Activated CD4-positive, alpha-beta T cell treated with anti-CD3 and anti-CD28 coated beads for 36 hours (primary cell): ENCODE measurements at regions not wholly inside any gene's neighbourhood (a gene's known extent, or its start where the extent isn't known, plus 50 kb on each side); places are given as distances from the start of the nearest gene placed in this dataset.
"Not testable (repeated sequence)": the region's sequence is repeated elsewhere in the genome, so short reads cannot be mapped to it uniquely, and the experiment has no call there.

Experiments
- ATAC-seq: fragments of 200-7000 bp; cut with Tn5 transposase; one replicate; pipeline ENCODE4 v1.10.0; 2021; ENCODE audit warnings: mild to moderate bottlenecking, moderate library complexity
- CTCF ChIA-PET: fragments of 350-600 bp; sonication (Branson Sonifier 250); formaldehyde crosslinking; loops from one replicate; lab custom pipeline; 2021; ENCODE audit warnings: antibody characterized with exemption; lab: Charles Lee
- POLR2A ChIA-PET: fragments of 350-600 bp; sonication (Branson Sonifier 250); formaldehyde crosslinking; loops from one replicate; lab custom pipeline; 2021; ENCODE audit warnings: antibody characterized with exemption, inconsistent platforms; lab: Charles Lee
- DNase-seq: peaks from one replicate; pipeline ENCODE4 v3.0.0-alpha.2; 2020
- H3K27ac Mint-ChIP-seq: one replicate; pipeline ENCODE4 v1.8.0; 2021; ENCODE audit warnings: mixed read lengths
- H3K27me3 Mint-ChIP-seq: one replicate; pipeline ENCODE4 v1.8.0; 2021; ENCODE audit warnings: mixed read lengths
- H3K36me3 Mint-ChIP-seq: one replicate; pipeline ENCODE4 v1.8.0; 2021; ENCODE audit warnings: low read depth, mixed read lengths
- H3K4me1 Mint-ChIP-seq: one replicate; pipeline ENCODE4 v1.8.0; 2021; ENCODE audit warnings: mixed read lengths
- H3K4me3 Mint-ChIP-seq: one replicate; pipeline ENCODE4 v1.8.0; 2021; ENCODE audit warnings: mild to moderate bottlenecking, moderate library complexity, mixed read lengths
- H3K9me3 Mint-ChIP-seq: one replicate; pipeline ENCODE4 v1.8.0; 2021; ENCODE audit warnings: low read depth, mixed read lengths
- intact Hi-C, 2 experiments: fragments of 100-400 bp; cut with DNase I in 1 of 2; cut with micrococcal nuclease in 1 of 2; formaldehyde crosslinking; loops; one replicate each; pipeline versions ENCODE4 v1.14.2 to v1.15.1; 2022 to 2024; cut with DNase I, micrococcal nuclease

DNA sequence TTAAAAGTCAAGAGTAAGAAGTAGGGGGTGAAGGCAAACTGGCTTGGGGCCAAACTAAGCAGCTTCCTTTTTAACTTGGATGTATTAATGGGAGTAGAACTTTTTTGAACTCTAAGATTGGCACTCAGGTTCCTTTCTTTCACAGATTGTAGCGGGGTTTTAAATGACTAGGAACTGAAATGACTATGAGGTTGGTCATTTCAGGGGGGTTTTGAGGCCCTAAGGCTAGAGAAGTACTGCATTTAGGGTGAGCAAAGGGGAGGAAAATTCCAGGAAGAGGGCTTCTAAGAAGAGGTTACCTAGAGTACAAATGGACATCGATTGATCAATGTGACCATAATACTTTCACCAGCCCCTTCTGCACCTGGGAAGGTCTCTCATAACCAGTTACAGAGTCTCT lies 381.8 kb downstream of the MLLT3 start:
- Mint-ChIP-seq H3K4me1 (peaks cover 44% of the 10 kb centered on the region), H3K27me3 (peaks cover 19% of the 10 kb centered on the region), H3K9me3 (no peaks in the 10 kb centered on the region), H3K4me3 (no peak overlapping the region), H3K36me3 (no peaks in the 10 kb centered on the region), H3K27ac (no peak overlapping the region)
- DNase-seq (no peak), ATAC-seq (no peak)
- POLR2A ChIA-PET, result no interaction called here
- CTCF ChIA-PET, result interaction anchor here (0.8 kb wide), 1 partner anchor 167 kb away, joined by 3 read pairs; no protein-coding TSS in a partner anchor
- intact Hi-C loops, result loop anchor here in 1 of 2 experiments (5.0 to 10.0 kb wide), 4 partner anchors 46 to 382 kb away; partner anchors contain the start of gene MLLT3

DNA sequence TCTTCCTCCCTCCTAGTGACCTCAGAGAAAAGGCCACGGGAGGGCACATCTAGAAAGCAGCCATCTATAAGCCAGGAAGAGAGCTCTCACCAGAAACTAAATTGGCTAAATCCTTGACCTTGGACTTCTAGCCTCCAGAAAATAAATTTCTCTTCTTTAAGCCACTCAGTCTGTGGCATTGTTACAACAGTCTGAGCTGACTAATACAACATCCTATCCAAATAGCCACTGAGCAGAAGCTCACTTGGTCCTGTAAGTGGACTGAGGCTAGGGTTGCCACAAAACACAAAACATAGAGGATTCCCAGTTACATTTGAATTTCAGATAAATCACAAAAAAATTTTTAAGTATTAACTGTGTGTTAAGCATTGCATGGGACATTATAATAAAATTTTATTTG lies 383.4 kb downstream of the MLLT3 start:
- CTCF ChIA-PET, result interaction anchor here (0.7 kb wide), 1 partner anchor 689 kb away, joined by 4 read pairs; no protein-coding TSS in a partner anchor
- ATAC-seq (no peak), DNase-seq (no peak)
- H3K4me3 Mint-ChIP-seq, result no peak overlapping the region
- peaks cover 4% of the 10 kb centered on the region for H3K36me3 Mint-ChIP-seq
- H3K27me3 Mint-ChIP-seq, result peaks cover 13% of the 10 kb centered on the region
- POLR2A ChIA-PET, result interaction anchor here (0.6 kb wide), 1 partner anchor 21 kb away, joined by 3 read pairs; no protein-coding TSS in a partner anchor
- H3K4me1 Mint-ChIP-seq, result peaks cover 34% of the 10 kb centered on the region
- H3K9me3 Mint-ChIP-seq, result peaks cover 3% of the 10 kb centered on the region
- intact Hi-C loops, result no loop called here
- H3K27ac Mint-ChIP-seq, result no peak overlapping the region

- peaks cover 4% of the 10 kb centered on the region for H3K36me3 Mint-ChIP-seq
- H3K27ac Mint-ChIP-seq, result no peak overlapping the region
- intact Hi-C loops, result no loop called here
Measured at GRCh38 chr9:20237686-20238085, 384.6 kb downstream of the MLLT3 start.

GRCh38 chr9:20236676-20237075 lies 385.6 kb downstream of the MLLT3 start:
- Mint-ChIP-seq H3K4me1 (peaks cover 13% of the 10 kb centered on the region), H3K27ac (no peak overlapping the region), H3K9me3 (peaks cover 5% of the 10 kb centered on the region), H3K27me3 (peaks cover 9% of the 10 kb centered on the region), H3K36me3 (peaks cover 4% of the 10 kb centered on the region), H3K4me3 (no peak overlapping the region)
- no peak for ATAC-seq
- DNase-seq, result no peak
- intact Hi-C loops, result no loop called here
- CTCF ChIA-PET, result interaction anchor here (0.6 kb wide), 2 partner anchors 337 to 705 kb away, joined by 3 read pairs; no protein-coding TSS in a partner anchor
- POLR2A ChIA-PET, result no interaction called here

More at GRCh38 chr9:20237686-20238085, 384.6 kb downstream of the MLLT3 start:
- Mint-ChIP-seq H3K4me1 (peaks cover 23% of the 10 kb centered on the region), H3K9me3 (peaks cover 4% of the 10 kb centered on the region), H3K27me3 (peaks cover 13% of the 10 kb centered on the region), H3K4me3 (no peak overlapping the region)
- no peak for DNase-seq
- ATAC-seq, result no peak
- CTCF ChIA-PET, result no interaction called here
- POLR2A ChIA-PET, result no interaction called here

DNA sequence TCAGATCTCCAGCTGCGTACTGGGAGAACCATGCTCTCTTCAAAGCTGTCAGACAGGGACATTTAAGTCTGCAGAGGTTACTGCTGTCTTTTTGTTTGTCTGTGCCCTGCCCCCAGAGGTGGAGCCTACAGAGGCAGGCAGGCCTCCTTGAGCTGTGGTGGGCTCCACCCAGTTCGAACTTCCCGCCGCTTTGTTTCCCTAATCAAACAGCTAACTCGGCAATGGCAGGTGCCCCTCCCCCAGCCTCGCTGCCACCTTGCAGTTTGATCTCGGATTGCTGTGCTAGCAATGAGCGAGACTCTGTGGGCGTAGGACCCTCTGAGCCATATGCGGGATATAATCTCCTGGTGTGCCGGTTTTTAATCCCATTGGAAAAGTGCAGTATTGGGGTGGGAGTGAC lies 387.1 kb downstream of the MLLT3 start:
- CTCF ChIA-PET, H3K4me3 Mint-ChIP-seq: not testable (repeated sequence)

GRCh38 chr9:20228096-20228495 lies 394.2 kb downstream of the MLLT3 start:
- Mint-ChIP-seq H3K4me3 (no peak overlapping the region), H3K27me3 (no peaks in the 10 kb centered on the region)

More for the DNA sequence above, 387.1 kb downstream of the MLLT3 start:
- ATAC-seq, H3K27ac Mint-ChIP-seq, intact Hi-C loops, H3K36me3 Mint-ChIP-seq, H3K27me3 Mint-ChIP-seq, H3K9me3 Mint-ChIP-seq, DNase-seq, H3K4me1 Mint-ChIP-seq: not testable (repeated sequence)
- POLR2A ChIA-PET, result interaction anchor here (0.6 kb wide), 2 partner anchors 30 to 49 kb away, joined by 5 to 11 read pairs; no protein-coding TSS in a partner anchor

DNA sequence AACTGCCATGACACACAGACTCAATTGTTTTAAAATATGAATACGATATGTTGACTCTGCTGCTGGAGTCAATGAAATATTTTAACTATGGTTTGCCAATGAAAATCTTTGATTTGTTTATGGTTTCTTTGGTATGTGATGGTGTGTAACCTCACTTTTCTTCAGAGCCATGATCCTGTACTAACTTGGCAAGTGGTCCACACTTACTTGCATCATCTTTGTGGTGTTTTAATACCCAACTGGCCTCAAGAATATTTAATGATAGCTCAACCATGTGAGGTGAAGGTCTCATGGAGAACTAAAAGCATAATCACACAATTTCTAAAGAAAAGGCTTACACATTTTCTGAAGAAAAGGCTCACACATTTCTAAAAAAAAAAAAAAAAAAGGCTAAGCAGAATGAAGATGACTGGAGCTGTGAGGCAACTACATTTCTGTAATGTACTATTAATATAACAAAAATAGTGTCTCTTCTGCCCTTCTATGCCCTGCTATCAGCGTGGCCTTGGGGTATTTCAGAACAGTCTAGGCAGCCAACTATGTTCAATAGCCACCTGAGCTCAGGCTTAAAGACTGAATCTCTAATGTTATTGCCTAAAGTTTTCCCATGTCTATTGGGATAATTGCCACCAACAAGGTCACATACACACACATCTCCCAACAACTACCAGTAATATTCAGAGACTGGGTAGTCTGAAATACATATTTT lies 395.0 kb downstream of the MLLT3 start:
- H3K9me3 Mint-ChIP-seq, result no peaks in the 10 kb centered on the region
- DNase-seq (no peak), ATAC-seq (no peak)
- ChIA-PET CTCF (interaction anchor here (0.8 to 1.5 kb wide), 3 partner anchors 10 to 712 kb away, joined by 3 to 4 read pairs (median 3); no protein-coding TSS in a partner anchor), POLR2A (no interaction called here)
- no peak overlapping the region for H3K27ac Mint-ChIP-seq
- no peaks in the 10 kb centered on the region for H3K27me3 Mint-ChIP-seq
- H3K4me3 Mint-ChIP-seq, result no peak overlapping the region
- H3K36me3 Mint-ChIP-seq, result no peaks in the 10 kb centered on the region
- intact Hi-C loops, result no loop called here
- H3K4me1 Mint-ChIP-seq, result peaks cover 10% of the 10 kb centered on the region

More at GRCh38 chr9:20228096-20228495, 394.2 kb downstream of the MLLT3 start:
- ATAC-seq (no peak), DNase-seq (no peak)
- ChIA-PET CTCF (interaction anchor here (0.8 to 1.5 kb wide), 3 partner anchors 11 to 713 kb away, joined by 3 to 4 read pairs (median 3); no protein-coding TSS in a partner anchor), POLR2A (no interaction called here)
- Mint-ChIP-seq H3K9me3 (peaks cover 2% of the 10 kb centered on the region), H3K4me1 (peaks cover 10% of the 10 kb centered on the region), H3K27ac (no peak overlapping the region), H3K36me3 (no peaks in the 10 kb centered on the region)
- intact Hi-C loops, result no loop called here

GRCh38 chr9:20226345-20226744 lies 396.0 kb downstream of the MLLT3 start:
- POLR2A ChIA-PET, result no interaction called here
- Mint-ChIP-seq H3K9me3 (no peaks in the 10 kb centered on the region), H3K27ac (no peak overlapping the region), H3K27me3 (no peaks in the 10 kb centered on the region), H3K4me1 (peaks cover 10% of the 10 kb centered on the region), H3K36me3 (no peaks in the 10 kb centered on the region), H3K4me3 (no peak overlapping the region)
- CTCF ChIA-PET, result interaction anchor here (0.8 kb wide), 1 partner anchor 125 kb away, joined by 3 read pairs; no protein-coding TSS in a partner anchor
- intact Hi-C loops, result no loop called here
- DNase-seq (no peak), ATAC-seq (no peak)

DNA sequence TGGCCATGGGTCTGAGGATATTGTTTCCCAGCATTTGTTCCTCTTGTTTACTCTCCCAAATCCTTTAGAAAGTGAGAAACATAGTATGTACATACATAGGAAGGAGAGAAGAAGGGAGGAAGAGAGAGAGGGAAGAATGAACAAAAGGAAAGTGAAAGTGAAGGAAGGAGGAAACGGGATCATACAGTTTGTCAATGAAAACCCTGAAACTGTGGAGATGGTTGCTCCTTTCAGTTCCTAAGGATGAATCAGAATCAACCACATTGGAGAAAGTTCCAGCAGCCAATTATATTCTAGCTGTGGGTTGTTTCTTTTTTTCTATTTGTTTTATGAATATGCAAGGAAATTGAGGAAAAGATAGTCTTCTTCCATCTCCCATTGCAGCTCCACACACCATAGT lies 396.5 kb downstream of the MLLT3 start:
- Mint-ChIP-seq H3K4me1 (peaks cover 13% of the 10 kb centered on the region), H3K36me3 (no peaks in the 10 kb centered on the region), H3K4me3 (no peak overlapping the region), H3K27me3 (peaks cover 1% of the 10 kb centered on the region), H3K27ac (no peak overlapping the region), H3K9me3 (no peaks in the 10 kb centered on the region)
- intact Hi-C loops, result no loop called here
- no peak for DNase-seq
- ChIA-PET POLR2A (no interaction called here), CTCF (no interaction called here)
- no peak for ATAC-seq

DNA sequence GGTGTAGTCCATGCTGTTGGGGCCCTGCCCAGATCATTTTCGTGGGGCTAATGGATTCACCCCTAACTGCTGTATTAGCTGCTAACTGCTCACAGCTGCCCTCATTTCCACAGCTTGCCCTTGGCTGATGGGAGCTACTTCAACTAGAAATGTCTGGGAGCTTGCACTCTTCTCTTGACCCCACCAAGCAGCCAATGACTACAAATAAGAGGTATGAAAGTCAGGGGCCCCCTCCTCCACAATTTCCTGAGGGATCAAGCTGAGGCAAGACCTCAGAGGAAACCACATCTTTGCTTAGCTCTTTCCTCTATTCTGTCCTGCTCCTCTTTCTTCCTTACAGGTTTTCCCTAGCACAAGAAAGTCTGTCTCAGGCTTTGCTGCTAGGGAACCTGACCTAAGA lies 397.5 kb downstream of the MLLT3 start:
- Mint-ChIP-seq H3K27ac (no peak overlapping the region), H3K9me3 (no peaks in the 10 kb centered on the region), H3K4me1 (peaks cover 13% of the 10 kb centered on the region), H3K36me3 (no peaks in the 10 kb centered on the region), H3K4me3 (no peak overlapping the region), H3K27me3 (peaks cover 1% of the 10 kb centered on the region)
- DNase-seq (no peak), ATAC-seq (no peak)
- POLR2A ChIA-PET, result no interaction called here
- CTCF ChIA-PET, result no interaction called here
- intact Hi-C loops, result no loop called here

GRCh38 chr9:20220286-20220685 lies 402.0 kb downstream of the MLLT3 start:
- intact Hi-C loops, result no loop called here
- Mint-ChIP-seq H3K27ac (no peak overlapping the region), H3K4me3 (no peak overlapping the region), H3K4me1 (peaks cover 5% of the 10 kb centered on the region), H3K27me3 (peaks cover 1% of the 10 kb centered on the region), H3K9me3 (no peaks in the 10 kb centered on the region), H3K36me3 (no peaks in the 10 kb centered on the region)
- DNase-seq (no peak), ATAC-seq (no peak)
- POLR2A ChIA-PET, result no interaction called here
- CTCF ChIA-PET, result interaction anchor here (0.5 to 0.6 kb wide), 3 partner anchors 11 to 338 kb away, joined by 3 to 4 read pairs (median 4); no protein-coding TSS in a partner anchor
